ENCODE measurements at regions not wholly inside any gene's neighbourhood (a gene's known extent, or its start where the extent isn't known, plus 50 kb on each side); places are given as distances from the start of the nearest gene placed in this dataset.

DNA sequence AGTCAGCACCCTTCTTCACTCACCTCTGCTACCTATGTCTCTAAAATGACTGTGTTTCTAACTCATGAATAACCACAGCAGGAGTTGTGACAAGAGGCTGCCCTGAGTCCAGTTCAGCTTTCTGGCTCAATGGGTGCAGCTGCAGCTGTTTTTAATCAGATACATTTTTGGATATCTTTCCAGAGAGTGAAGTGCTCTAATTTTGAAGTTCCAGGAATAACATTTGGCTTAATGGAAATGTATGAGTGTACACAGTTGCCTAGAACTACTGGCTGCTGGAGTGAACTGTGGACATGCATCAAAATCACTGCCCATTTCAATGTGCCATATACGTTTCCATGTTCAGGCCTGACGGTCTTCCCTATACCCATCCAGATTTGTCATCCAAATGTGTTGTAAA is 769.5 kb upstream of the ANO3 start:
- TF ChIP-seq CTCF (conservative IDR thresholded peaks at IDR 0.05; ENCODE audit: low read length) = no peak
- TF ChIP-seq EZH2phosphoT487 (IDR thresholded peaks at IDR 0.05; ENCODE audit: borderline replicate concordance, low read depth, low read length) = no peak
